Right ventricle myocardium superior (tissue), 1 donor: ENCODE measurements at regions not wholly inside any gene's neighbourhood (a gene's known extent, or its start where the extent isn't known, plus 50 kb on each side); places are given as distances from the start of the nearest gene placed in this dataset.

Experiments used
- ATAC-seq: fragments of 200-7000 bp; cut with Tn5 transposase; one replicate; pipeline ENCODE4 v1.9.1; 2020; ENCODE audit warnings: mild to moderate bottlenecking; ENCODE audit not compliant: poor library complexity
- DNase-seq: peaks from one replicate; pipeline ENCODE4 v3.0.0-alpha.2; 2020
- intact Hi-C: fragments of 100-400 bp; cut with DNase I; formaldehyde crosslinking; loops from one replicate; pipeline ENCODE4 v1.11.2; 2022
- donor health status: DM: no; HTN: yes; CAD: no; lungs with severe emphysema.

DNA sequence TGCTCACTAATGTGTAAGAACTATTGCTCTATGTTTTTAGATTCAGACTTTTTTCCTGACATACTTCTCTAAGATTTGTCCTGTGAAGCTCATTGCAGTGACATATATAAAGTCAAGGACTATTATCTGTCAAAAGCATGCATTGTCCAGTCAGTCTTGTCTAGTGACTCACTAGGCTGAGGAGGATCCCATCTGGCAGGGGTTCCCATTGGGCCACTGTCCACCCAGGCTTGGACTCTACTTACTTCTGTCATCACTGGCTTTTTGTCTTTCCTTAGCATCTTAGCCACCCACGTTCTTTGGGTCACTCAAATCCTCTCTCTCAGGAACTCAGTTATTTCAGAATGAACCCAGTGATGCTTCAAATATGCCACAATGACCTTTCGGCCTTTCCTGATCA, 132.6 kb upstream of the NABP1 start:
- intact Hi-C loops, result no loop called here
- no peak for ATAC-seq

DNA sequence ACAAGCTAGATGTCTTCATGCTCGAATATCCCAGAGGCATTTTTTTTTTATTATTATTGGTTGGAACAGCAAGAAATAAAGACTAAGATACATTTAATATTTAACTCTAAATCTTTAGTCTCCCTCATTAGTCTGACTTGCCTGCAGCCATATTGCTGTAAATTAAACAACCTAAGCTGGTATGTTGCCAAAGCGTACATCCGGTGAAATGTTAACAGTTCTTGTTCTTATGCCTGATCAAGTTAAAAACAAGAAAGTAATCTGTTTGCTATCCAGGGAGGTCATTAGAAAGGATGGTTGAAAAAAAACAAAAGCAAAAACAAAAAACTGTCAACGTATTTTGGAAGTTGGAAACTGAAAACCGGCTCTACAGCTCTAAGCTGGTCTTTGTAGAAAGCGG, 125.9 kb upstream of the NABP1 start:
- no peak for DNase-seq
- no peak for ATAC-seq
- intact Hi-C loops, result loop anchor here (10.0 kb wide), 1 partner anchor 613 kb away; no protein-coding TSS in a partner anchor

More for the DNA sequence above, 132.6 kb upstream of the NABP1 start:
- DNase-seq, result no peak

DNA sequence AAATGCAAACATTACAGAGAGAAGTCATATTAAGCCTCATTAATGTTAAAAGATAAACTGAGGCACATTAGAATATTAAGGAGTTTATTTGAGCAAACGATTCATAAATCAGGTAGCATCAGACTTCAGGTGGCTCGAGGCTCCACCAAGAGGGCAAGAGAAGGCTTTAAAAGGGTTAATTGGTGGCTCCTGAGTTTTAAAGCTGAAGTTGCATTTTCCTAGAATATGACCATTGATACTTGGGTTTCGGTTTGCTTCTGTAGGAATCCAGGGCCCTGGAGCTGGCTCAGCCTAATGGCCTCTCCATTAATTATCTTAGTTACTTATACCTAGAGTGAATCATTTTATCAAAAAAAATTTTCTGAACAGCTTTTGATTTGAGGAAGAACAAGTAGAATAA, 123.7 kb upstream of the NABP1 start:
- ATAC-seq, result no peak
- no peak for DNase-seq
- intact Hi-C loops, result loop anchor here (10.0 kb wide), 1 partner anchor 611 kb away; no protein-coding TSS in a partner anchor

DNA sequence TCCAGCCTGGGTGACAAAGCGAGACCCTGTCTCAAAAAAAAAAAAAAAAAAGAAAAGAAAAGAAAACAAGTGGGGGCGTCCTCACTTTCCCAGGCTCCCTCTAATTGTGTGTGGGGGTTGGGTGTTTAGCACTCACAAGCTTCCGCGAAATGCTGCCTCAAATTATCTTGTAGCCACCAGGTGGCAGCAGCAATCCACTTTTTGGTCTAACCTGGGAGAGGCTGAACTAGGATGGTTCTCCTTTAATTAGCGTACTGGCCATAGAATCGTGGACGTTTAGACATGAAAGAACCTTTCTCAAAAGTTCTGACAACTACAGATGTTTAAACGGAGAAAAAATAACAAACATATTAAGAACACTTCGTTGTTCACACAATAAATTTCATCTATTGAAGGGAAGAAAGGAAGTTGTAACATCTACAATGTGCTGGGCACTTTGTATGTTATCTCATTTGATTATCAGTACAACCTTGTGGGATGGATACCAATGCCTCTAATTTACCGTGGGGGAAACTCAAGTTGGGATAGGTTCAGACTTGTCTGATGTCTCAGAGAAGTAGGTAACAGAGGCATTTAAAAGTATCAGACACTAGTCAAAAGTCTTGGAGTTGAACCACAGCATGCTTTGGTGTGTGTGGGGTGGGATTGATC, 122.7 kb upstream of the NABP1 start:
- peak; percentile 82 for DNase-seq
- ATAC-seq, result peak; percentile 96
- intact Hi-C loops, result loop anchor here (10.0 kb wide), 1 partner anchor 610 kb away; no protein-coding TSS in a partner anchor

DNA sequence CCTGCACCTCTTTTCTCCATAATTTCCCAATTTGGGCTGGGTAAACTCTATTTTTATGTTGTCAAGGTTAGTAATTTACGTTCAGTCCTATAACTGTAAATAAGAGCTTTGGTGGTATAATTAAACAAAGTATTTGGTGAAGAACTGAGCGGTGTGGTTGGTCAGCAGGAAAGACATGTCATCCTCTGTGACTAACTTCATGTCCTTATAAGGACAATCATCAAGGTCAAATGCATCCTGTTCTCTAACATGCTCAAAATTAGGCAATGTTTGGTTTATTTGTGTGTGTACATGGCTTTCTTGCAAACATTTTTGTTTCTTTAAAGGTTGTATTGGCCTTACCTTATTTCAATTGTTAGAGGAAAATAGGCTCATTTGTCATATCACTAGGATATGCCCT, 121.5 kb upstream of the NABP1 start:
- ATAC-seq (no peak), DNase-seq (no peak)
- intact Hi-C loops, result loop anchor here (10.0 kb wide), 1 partner anchor 608 kb away; no protein-coding TSS in a partner anchor

DNA sequence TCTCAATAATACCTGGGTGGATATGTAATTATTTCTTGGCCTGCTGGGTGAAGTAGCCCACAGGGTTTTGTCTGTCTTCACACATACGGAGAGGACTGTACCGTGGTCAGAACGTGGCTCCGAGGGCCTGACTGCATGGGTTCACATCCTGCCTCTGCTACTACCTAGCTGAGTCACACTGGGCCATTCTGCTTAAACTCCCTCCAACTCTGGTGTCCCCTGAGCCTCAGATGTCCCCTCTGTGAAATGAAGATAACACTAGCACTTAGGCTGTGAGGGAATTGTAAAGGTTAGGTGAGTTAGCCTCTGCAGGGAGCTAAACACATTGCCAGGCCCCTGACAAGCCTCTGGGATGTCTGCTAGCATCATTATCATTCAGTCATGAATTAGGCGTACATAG, 120.1 kb upstream of the NABP1 start:
- intact Hi-C loops, result loop anchor here (10.0 kb wide), 1 partner anchor 607 kb away; no protein-coding TSS in a partner anchor

DNA sequence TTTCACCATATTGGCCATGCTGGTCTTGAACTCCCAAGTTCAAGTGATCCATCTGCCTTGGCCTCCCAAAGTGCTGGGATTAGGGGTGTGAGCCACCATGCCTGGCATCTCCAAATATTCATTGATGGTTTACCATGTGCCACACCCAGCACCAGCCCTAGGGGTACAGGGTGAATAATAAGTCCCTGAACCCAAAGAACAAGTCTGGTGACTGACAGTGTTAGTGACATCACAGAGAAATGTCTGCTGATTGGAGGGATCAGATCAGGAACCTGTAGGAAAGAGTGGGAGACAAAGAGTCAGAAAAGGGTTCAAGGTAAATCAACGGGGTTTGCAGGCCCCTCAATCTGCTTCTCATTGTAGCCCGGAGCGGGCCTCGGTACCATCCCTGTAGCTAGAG, 118.4 kb upstream of the NABP1 start:
- intact Hi-C loops, result loop anchor here (10.0 kb wide), 1 partner anchor 605 kb away; no protein-coding TSS in a partner anchor

More for the DNA sequence above, 120.1 kb upstream of the NABP1 start:
- DNase-seq (no peak), ATAC-seq (no peak)

DNA sequence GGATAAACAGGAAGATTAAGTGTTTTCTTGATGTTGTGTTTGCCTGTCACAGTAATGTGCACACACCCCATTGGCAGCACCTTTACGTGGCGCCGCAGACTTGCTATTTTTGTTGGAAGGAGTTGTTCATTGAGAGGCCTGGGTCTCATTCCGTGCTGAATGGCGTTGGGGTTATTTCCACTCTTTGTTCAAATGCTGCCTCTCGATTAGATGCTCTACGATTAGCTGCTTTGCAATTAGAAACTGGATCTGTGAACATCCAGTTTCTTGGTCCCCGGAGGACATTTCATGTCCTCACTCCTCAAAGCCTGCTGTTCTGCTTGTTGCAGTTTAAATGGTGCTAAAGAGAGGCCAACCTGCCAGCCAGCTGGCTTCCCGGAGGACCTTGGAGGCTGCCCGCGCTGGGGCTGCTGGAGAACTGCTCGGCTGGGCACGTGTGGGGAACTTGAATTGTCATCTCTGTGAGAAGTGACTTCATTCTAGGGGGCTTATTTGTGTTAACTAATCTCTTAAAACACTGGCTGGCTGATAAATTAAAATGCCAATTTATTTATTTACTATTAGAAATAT, 117.4 kb upstream of the NABP1 start:
- ATAC-seq (no peak), DNase-seq (no peak)
- intact Hi-C loops, result no loop called here

More for the DNA sequence above, 118.4 kb upstream of the NABP1 start:
- DNase-seq (no peak), ATAC-seq (no peak)

DNA sequence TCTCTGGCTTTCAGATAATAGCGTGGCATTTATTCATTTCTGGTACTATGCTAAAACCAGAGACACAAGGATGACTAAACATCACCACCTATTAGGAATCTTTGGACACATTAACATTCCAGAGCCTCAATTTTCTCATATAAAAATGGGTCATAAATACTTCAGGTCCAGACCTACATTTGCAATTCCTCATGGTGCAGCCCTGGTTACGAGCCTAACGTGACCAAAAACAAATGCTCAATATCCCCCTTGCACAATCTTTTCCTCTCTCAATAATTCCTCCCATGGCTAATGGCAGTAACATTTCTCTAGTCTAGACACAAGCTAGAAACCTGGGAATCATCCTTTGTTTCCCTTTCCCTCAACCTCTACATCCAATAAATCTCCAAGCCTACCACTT, 112.8 kb upstream of the NABP1 start:
- DNase-seq (no peak), ATAC-seq (no peak)
- intact Hi-C loops, result loop anchor here (5.0 kb wide), 1 partner anchor 127 kb away; no protein-coding TSS in a partner anchor

DNA sequence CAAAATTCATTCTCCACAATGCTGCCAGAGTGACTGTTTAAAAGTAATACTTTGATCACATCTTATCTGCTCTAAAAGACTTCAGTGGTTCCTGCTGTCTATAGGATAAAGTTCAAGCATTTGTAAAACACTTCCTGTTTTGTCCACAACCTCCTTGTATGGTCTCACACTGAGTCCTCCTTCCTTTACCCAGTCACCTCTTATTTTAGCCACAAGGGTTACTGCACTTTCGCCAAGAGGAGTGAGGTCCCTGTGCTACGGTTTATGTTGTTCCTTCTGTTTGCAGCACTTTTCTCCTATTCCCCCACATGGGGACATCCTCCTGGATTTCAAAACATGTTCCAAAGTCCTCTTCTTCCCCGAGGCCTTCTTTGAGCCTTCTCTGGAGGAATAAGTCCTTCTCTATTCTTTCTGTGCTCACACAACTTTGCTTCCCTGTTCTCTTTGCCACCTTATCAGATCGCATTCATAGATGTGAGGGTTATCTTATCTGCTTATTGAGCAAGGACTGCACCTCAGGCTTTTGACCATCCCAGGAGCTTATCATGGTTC, 112.2 kb upstream of the NABP1 start:
- DNase-seq (no peak), ATAC-seq (no peak)
- intact Hi-C loops, result loop anchor here (5.0 kb wide), 1 partner anchor 127 kb away; no protein-coding TSS in a partner anchor

DNA sequence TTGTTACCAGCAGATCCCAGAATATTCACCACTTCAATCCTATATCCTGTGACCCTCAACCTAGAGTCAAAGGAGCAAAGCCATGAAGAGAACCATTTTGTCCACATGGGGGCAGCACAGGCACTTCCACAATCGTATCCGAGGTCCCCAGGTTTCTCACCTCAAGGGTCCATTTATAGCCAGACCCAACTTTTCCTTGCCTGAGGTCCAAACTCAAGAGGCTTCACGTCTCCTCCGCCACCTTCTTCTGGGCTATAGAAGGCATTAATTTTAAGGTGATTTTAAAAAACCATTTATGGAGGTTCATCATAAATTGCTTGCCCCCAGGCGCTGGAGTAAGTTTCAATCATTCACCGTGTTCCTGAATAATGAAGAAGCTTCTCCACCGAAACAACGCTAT, 111.6 kb upstream of the NABP1 start:
- peak; percentile 79 for ATAC-seq
- intact Hi-C loops, result loop anchor here (5.0 kb wide), 1 partner anchor 126 kb away; no protein-coding TSS in a partner anchor
- peak; percentile 50 for DNase-seq

DNA sequence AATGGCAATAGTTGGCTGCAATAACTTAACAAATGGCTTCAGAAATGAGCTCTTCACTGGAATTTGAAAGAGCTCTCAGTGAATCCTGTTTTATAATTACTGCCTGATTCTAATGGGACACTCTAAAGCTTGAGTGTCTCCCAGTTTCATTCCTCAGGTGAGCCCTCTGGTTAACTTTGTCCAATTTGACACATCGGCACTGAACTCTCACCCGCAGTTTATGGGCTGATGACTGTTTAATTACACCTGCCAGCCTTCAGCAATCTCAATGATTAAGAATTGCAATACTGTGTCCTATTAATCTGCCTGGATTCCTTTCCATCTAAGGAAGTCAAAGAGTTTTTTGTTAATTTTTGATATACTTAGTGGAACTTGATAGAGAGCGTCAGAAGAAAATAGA, 110.7 kb upstream of the NABP1 start:
- intact Hi-C loops, result loop anchor here (5.0 kb wide), 1 partner anchor 125 kb away; no protein-coding TSS in a partner anchor
- DNase-seq (no peak), ATAC-seq (no peak)

DNA sequence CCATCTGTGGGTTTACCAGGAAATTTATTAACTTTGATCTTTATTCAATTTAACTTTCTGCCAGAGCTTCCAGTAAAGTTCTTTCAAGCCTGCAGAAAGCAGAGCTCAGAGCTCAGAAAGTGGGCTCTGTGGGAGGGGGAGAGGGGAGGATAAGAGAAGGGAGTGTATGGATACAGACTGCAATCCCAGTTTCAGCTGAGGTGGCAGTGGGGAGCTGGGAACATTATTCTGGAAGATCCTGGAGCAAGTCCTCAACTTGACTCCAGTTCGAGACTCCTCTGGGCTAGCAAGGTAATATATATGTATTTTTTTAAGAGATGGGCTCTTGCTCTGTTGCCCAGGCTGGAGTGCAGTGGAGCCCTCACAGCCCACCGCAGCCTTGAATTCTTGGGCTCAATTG, 108.9 kb upstream of the NABP1 start:
- ATAC-seq, result no peak
- intact Hi-C loops, result loop anchor here (5.0 kb wide), 1 partner anchor 123 kb away; no protein-coding TSS in a partner anchor
- DNase-seq, result no peak

DNA sequence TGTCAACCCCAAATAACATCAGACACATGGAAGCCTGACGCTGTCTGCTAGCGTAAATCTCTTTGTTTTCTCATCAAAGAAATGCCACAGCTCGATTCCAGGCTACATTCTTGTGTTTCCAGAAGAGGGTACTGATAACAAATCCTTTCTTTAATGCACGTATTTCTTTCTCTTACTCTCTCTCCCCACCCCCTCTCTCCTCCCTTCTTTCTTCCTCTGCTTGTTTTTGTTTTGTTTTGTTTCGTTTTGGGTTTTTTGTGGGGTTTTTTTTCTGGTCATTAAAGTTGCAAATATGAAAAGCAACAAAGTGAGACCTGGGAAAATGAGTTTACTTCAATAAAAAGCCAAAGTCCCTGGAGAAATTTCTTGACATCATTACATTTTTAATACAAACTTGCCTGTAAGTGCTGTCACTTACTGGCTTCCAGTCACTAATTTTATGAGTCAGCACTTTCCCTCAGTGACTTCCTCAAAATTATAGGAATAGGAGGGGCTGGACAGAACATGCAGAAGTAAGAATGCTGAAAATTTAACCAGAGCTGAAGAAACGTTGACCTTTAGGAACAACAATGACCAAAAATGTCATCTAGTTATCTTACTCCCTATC, 106.7 kb upstream of the NABP1 start:
- DNase-seq, result no peak
- peak; percentile 73 for ATAC-seq
- intact Hi-C loops, result no loop called here

DNA sequence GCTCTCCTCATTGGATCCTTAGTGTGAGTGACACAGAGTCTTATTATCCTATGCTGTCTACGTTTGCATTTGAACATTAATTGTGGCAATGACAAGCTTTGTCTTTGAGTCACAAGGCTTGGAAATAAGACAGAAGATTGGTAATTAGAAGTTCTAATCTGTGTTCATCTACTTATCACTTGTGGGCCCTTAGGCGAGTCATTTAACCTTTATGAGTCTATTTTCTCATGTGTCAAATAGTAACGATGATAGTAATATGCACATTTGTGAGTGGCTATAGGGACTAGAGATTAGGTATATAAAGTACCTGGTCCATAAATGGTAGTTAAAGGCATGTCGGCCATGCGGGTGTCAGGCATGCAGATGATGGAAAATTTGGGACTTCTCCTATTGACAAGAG, 105.6 kb upstream of the NABP1 start:
- no peak for DNase-seq
- ATAC-seq, result no peak
- intact Hi-C loops, result no loop called here

DNA sequence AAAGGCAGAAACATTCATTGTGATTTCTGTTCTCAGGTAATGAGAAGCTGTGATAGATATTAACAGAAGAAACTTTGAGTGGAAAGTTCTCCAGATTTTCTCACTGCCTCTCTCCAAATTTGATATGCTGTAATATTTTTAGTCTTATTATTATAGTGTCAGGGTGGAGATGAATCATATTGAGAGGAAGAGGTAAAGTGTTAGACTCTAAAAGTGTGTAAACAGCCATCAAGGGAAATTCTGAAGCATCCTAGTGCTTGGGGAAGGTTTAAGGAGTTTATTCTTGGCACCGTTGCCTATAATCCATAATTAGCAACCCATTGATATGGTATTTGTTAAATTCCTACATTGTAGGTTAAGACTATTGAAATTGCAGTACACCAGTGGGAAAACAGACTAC, 104.7 kb upstream of the NABP1 start:
- DNase-seq (no peak), ATAC-seq (no peak)
- intact Hi-C loops, result no loop called here

DNA sequence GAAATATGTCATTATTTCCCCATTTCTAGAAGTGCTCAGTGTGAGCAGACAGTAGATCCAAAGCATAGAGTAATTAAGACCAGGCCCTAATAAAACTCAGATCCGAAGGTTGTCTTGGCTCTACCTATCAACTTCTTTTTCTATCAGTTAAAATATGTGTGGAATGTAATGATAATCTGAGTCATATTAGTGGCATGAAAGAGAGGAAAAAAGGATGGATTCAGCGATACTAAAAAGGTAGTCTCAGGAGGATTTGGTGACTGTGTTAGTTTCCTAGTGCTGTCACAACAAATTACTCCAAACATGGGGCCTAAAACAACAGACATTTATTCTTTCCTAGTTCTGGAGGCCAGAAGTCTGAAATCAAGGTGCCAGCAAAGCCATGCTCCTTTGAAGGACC, 103.7 kb upstream of the NABP1 start:
- no peak for ATAC-seq
- DNase-seq, result no peak
- intact Hi-C loops, result no loop called here

DNA sequence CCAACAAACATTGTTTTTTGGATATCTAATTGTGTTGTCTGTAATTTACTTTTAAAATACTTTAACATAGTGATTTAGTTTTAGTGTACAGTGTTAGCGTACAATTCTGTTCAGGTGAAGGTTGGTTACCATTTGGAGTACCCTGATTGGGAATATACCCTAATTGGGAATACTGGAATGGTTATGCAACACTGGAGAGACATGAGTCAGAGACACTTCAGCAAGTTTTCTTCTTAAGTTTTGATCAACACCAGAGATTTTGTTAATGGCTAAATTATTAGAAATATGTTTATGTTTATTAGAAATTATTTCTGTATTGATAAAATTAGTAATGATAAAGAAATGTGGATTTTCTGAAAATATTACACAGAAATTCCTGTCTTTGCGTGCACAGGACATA, 100.3 kb upstream of the NABP1 start:
- ATAC-seq, result no peak
- intact Hi-C loops, result no loop called here

DNA sequence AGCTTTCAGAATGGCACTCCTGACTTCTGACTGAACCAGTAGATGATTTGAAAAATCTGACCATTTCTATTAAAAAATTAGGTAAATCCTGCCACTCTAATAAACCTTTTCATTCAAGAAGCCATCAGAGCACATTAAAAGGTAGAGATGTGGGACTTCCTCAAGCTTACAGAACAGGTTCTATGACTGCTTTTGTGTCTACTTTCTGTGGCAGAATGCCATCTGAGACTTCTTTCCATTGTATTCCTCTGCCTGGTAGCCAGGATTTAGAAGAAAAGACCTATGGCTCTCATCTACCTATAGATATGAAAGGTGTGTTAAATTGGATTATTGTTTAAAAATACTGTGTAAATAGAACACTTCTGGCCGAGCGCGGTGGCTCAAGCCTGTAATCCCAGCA, 99.9 kb upstream of the NABP1 start:
- ATAC-seq (no peak), DNase-seq (no peak)
- intact Hi-C loops, result no loop called here

More for the DNA sequence above, 100.3 kb upstream of the NABP1 start:
- no peak for DNase-seq
